ENCODE measurements at regions not wholly inside any gene's neighbourhood (a gene's known extent, or its start where the extent isn't known, plus 50 kb on each side); places are given as distances from the start of the nearest gene placed in this dataset.

DNA sequence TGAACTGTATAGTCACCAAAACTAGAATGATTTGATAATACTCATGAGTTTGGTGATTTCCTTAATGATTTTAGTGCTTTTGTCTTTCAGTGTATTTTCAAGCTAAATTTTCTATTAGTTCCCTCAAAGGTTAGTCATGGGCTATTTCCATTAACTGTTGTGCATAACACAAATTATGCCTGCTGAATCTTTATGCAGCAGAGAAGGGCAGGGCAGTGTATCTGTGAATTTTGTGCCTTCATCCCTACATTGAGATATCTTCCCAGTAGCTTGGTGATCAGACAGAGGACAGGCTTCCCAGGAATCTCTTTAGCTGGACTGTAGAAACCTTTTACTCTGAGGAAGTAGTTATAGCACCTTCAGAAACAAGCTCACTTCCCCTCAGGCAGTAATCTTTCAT, 1036.9 kb downstream of the EFNA5 start:
- TF ChIP-seq, protein P1, sequence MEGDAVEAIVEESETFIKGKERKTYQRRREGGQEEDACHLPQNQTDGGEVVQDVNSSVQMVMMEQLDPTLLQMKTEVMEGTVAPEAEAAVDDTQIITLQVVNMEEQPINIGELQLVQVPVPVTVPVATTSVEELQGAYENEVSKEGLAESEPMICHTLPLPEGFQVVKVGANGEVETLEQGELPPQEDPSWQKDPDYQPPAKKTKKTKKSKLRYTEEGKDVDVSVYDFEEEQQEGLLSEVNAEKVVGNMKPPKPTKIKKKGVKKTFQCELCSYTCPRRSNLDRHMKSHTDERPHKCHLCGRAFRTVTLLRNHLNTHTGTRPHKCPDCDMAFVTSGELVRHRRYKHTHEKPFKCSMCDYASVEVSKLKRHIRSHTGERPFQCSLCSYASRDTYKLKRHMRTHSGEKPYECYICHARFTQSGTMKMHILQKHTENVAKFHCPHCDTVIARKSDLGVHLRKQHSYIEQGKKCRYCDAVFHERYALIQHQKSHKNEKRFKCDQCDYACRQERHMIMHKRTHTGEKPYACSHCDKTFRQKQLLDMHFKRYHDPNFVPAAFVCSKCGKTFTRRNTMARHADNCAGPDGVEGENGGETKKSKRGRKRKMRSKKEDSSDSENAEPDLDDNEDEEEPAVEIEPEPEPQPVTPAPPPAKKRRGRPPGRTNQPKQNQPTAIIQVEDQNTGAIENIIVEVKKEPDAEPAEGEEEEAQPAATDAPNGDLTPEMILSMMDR (IDR thresholded peaks at IDR 0.05; ENCODE audit: poor library complexity) = no peak
- TF ChIP-seq EZH2phosphoT487 (IDR thresholded peaks at IDR 0.05; ENCODE audit: low read depth, severe bottlenecking, unreplicated experiment) = no peak
- no peak for TF ChIP-seq EZH2 (IDR thresholded peaks at IDR 0.05; ENCODE audit: borderline replicate concordance)
